CD14-positive monocyte (primary cell): ENCODE measurements at regions not wholly inside any gene's neighbourhood (a gene's known extent, or its start where the extent isn't known, plus 50 kb on each side); places are given as distances from the start of the nearest gene placed in this dataset.

ENCODE experiments used
- DNase-seq, 3 donors: peaks; one replicate each; pipeline ENCODE4 v3.0.0-alpha.2; 2011 to 2022
- H2AFZ ChIP-seq: 2 replicates; pipeline ENCODE4 v1.6.0; 2012; ENCODE audit warnings: mild to moderate bottlenecking, low read depth, low read length, inconsistent platforms; ENCODE audit not compliant: insufficient read depth, poor library complexity, severe bottlenecking
- H3K27ac ChIP-seq, 2 donors: 1 replicate in 1 of 2; 2 replicates in 1 of 2; pipeline ENCODE4 v1.5.1; 2012 to 2013; ENCODE audit warnings: low read length in 2 of 2, control low read depth in 1 of 2, inconsistent platforms in 1 of 2, low read depth in 1 of 2, mild to moderate bottlenecking in 1 of 2
- H3K27me3 ChIP-seq, 2 donors: one replicate each; pipeline versions ENCODE4 v1.6.0 to v1.6.1; 2011 to 2013; ENCODE audit warnings: low read length in 2 of 2; ENCODE audit not compliant: control insufficient read depth in 2 of 2, insufficient read depth in 2 of 2
- H3K36me3 ChIP-seq, 2 donors: replicated peaks in 1 of 2; 1 replicate in 1 of 2; 2 replicates in 1 of 2; pipeline versions ENCODE4 v1.5.1 to v1.6.1; 2012 to 2013; ENCODE audit warnings: low read length in 2 of 2, control low read depth in 1 of 2, inconsistent platforms in 1 of 2, mild to moderate bottlenecking in 1 of 2; ENCODE audit not compliant: insufficient read depth in 2 of 2, control insufficient read depth in 1 of 2
- H3K4me1 ChIP-seq, 2 donors: 1 replicate in 1 of 2; 2 replicates in 1 of 2; pipeline versions ENCODE4 v1.5.1 to v1.6.1; 2012 to 2013; ENCODE audit warnings: low read length in 2 of 2, control low read depth in 1 of 2, inconsistent platforms in 1 of 2, mild to moderate bottlenecking in 1 of 2, moderate library complexity in 1 of 2; ENCODE audit not compliant: insufficient read depth in 2 of 2, control insufficient read depth in 1 of 2
- H3K4me2 ChIP-seq: replicated peaks from 2 replicates; pipeline ENCODE3; 2012; ENCODE audit warnings: low read length, moderate library complexity, mild to moderate bottlenecking; ENCODE audit not compliant: poor library complexity, severe bottlenecking; ENCODE audit errors: extremely low read depth
- H3K4me3 ChIP-seq, 3 experiments: fragments of 200-600 bp in 1 of 3; sonication (generic) in 1 of 3; replicated peaks in 1 of 3; 1 replicate in 2 of 3; 2 replicates in 1 of 3; pipeline ENCODE4 v1.5.1; 2011 to 2013; ENCODE audit warnings: low read length in 3 of 3, mild to moderate bottlenecking in 3 of 3, control low read depth in 2 of 3, low read depth in 2 of 3, inconsistent platforms in 1 of 3, moderate library complexity in 1 of 3
- H3K79me2 ChIP-seq: 2 replicates; pipeline ENCODE4 v1.6.0; 2012; ENCODE audit warnings: mild to moderate bottlenecking, control low read depth, inconsistent platforms, low read length, moderate library complexity; ENCODE audit not compliant: insufficient read depth
- H3K9ac ChIP-seq: 2 replicates; pipeline ENCODE4 v1.6.0; 2017; ENCODE audit warnings: low read length, mild to moderate bottlenecking; ENCODE audit not compliant: insufficient read depth, poor library complexity, severe bottlenecking
- H3K9me3 ChIP-seq, 2 donors: replicated peaks in 1 of 2; 1 replicate in 1 of 2; 2 replicates in 1 of 2; pipeline versions ENCODE4 v1.5.1 to v1.6.1; 2012 to 2013; ENCODE audit warnings: low read length in 2 of 2, control low read depth in 1 of 2; ENCODE audit not compliant: control insufficient read depth in 1 of 2, insufficient read depth in 1 of 2
- H4K20me1 ChIP-seq: 2 replicates; pipeline ENCODE4 v1.6.0; 2012; ENCODE audit warnings: mild to moderate bottlenecking, low read length, control low read depth, moderate library complexity; ENCODE audit not compliant: insufficient read depth
- H3K27ac Mint-ChIP-seq, 7 donors: one replicate each; pipeline ENCODE4 v1.8.0; 2020; ENCODE audit warnings: mild to moderate bottlenecking in 7 of 7, mixed read lengths in 7 of 7, moderate library complexity in 6 of 7, inconsistent platforms in 2 of 7
- H3K27me3 Mint-ChIP-seq, 3 donors: one replicate each; pipeline ENCODE4 v1.8.0; 2021 to 2022; ENCODE audit warnings: low read depth in 3 of 3, mild to moderate bottlenecking in 3 of 3, mixed read lengths in 3 of 3, moderate library complexity in 3 of 3, inconsistent platforms in 1 of 3
- H3K36me3 Mint-ChIP-seq, 2 donors: one replicate each; pipeline ENCODE4 v1.8.0; 2020; ENCODE audit warnings: mixed read lengths in 2 of 2, inconsistent platforms in 1 of 2, mild to moderate bottlenecking in 1 of 2
- H3K4me1 Mint-ChIP-seq: one replicate; pipeline ENCODE4 v1.8.0; 2020; ENCODE audit warnings: mild to moderate bottlenecking, mixed read lengths
- H3K4me3 Mint-ChIP-seq, 2 donors: one replicate each; pipeline ENCODE4 v1.8.0; 2020; ENCODE audit warnings: mild to moderate bottlenecking in 2 of 2, mixed read lengths in 2 of 2, moderate library complexity in 1 of 2
- H3K9me3 Mint-ChIP-seq, 7 donors: one replicate each; pipeline ENCODE4 v1.8.0; 2020 to 2022; ENCODE audit warnings: mixed read lengths in 7 of 7, mild to moderate bottlenecking in 6 of 7, moderate library complexity in 6 of 7, inconsistent platforms in 2 of 7
- WGBS: methylation state at CpG from one replicate; pipeline ENCODE4 v1.1.5; 2013; ENCODE audit warnings: missing lambda C conversion rate; ENCODE audit not compliant: insufficient coverage; 5-methylcytosine and 5-hydroxymethylcytosine counted together
- intact Hi-C, 2 donors: fragments of 100-400 bp; cut with micrococcal nuclease; formaldehyde crosslinking; loops; one replicate each; pipeline versions ENCODE4 v1.15.0 to v1.15.1; 2023
- TF ChIP-seq, protein P1 (sequence below): fragments of 200-600 bp; IDR thresholded peaks from one replicate; pipeline ENCODE4 v1.8.0; 2022; ENCODE audit warnings: antibody characterized with exemption, mild to moderate bottlenecking

GRCh38 chr6:138651491-138651890 lies 122.1 kb upstream of the CCDC28A start:
- no peaks in the 10 kb centered on the region for H4K20me1 ChIP-seq
- H3K4me3 ChIP-seq = no peak overlapping the region
- WGBS = no CpG with 5 or more reads among the region's 4 CpGs
- H3K36me3 ChIP-seq = no peaks in the 10 kb centered on the region
- no peaks in the 10 kb centered on the region for H3K9me3 ChIP-seq
- H3K4me2 ChIP-seq = no peak overlapping the region
- Mint-ChIP-seq H3K27me3 (peaks cover 0 to 2% (median 2%) of the 10 kb centered on the region in 3 donors), H3K4me3 (no peak overlapping the region), H3K36me3 (no peaks in the 10 kb centered on the region), H3K4me1 (peaks cover 6% of the 10 kb centered on the region), H3K9me3 (peaks cover 0 to 3% (median 0%) of the 10 kb centered on the region in 7 donors), H3K27ac (no peak overlapping the region)
- no peak overlapping the region for H2AFZ ChIP-seq
- H3K27me3 ChIP-seq = no peaks in the 10 kb centered on the region
- H3K27ac ChIP-seq = no peak overlapping the region
- no peaks in the 10 kb centered on the region for H3K79me2 ChIP-seq
- no peak for DNase-seq
- TF ChIP-seq, protein P1, sequence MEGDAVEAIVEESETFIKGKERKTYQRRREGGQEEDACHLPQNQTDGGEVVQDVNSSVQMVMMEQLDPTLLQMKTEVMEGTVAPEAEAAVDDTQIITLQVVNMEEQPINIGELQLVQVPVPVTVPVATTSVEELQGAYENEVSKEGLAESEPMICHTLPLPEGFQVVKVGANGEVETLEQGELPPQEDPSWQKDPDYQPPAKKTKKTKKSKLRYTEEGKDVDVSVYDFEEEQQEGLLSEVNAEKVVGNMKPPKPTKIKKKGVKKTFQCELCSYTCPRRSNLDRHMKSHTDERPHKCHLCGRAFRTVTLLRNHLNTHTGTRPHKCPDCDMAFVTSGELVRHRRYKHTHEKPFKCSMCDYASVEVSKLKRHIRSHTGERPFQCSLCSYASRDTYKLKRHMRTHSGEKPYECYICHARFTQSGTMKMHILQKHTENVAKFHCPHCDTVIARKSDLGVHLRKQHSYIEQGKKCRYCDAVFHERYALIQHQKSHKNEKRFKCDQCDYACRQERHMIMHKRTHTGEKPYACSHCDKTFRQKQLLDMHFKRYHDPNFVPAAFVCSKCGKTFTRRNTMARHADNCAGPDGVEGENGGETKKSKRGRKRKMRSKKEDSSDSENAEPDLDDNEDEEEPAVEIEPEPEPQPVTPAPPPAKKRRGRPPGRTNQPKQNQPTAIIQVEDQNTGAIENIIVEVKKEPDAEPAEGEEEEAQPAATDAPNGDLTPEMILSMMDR = no peak
- no peaks in the 10 kb centered on the region for H3K4me1 ChIP-seq
- no peak overlapping the region for H3K9ac ChIP-seq
- intact Hi-C loops = no loop called here

DNA sequence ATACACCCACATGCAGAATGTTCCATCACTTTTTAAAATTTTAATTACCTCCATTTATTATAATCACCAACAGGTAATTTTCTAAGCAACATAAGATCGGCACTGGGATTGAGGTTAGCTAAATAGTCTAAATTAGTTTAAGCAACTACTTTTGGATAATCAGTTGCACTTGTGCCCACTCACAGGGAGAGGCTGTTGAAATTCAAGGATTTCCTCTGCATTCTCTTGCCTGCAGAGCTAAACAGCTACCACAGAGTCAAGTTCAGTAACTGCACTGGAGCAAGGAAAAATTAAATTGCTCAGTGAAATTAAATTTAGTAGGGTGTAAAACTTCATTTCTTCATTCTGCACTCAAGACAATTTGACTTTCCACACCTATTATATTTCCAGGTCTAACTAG lies 120.7 kb upstream of the CCDC28A start:
- H3K4me1 ChIP-seq = no peaks in the 10 kb centered on the region
- no peak overlapping the region for H3K9ac ChIP-seq
- no peaks in the 10 kb centered on the region for H4K20me1 ChIP-seq
- peaks cover 0 to 3% (median 0%) of the 10 kb centered on the region in 7 donors for H3K9me3 Mint-ChIP-seq
- no peak for DNase-seq
- no peak overlapping the region for H3K4me2 ChIP-seq
- H3K4me3 ChIP-seq = no peak overlapping the region
- TF ChIP-seq, protein P1 = no peak
- H3K36me3 Mint-ChIP-seq = no peaks in the 10 kb centered on the region
- intact Hi-C loops = no loop called here
- WGBS = no CpG with 5 or more reads among the region's 1 CpG
- peaks cover 2% of the 10 kb centered on the region in 3 donors for H3K27me3 Mint-ChIP-seq
- H3K9me3 ChIP-seq = no peaks in the 10 kb centered on the region
- no peak overlapping the region for H2AFZ ChIP-seq
- H3K79me2 ChIP-seq = no peaks in the 10 kb centered on the region
- no peaks in the 10 kb centered on the region for H3K36me3 ChIP-seq
- H3K4me3 Mint-ChIP-seq = no peak overlapping the region
- H3K4me1 Mint-ChIP-seq = peaks cover 6% of the 10 kb centered on the region
- no peak overlapping the region for H3K27ac Mint-ChIP-seq
- H3K27me3 ChIP-seq = no peaks in the 10 kb centered on the region
- no peak overlapping the region for H3K27ac ChIP-seq
